ENCODE measurements at regions not wholly inside any gene's neighbourhood (a gene's known extent, or its start where the extent isn't known, plus 50 kb on each side); places are given as distances from the start of the nearest gene placed in this dataset.
"Not testable (repeated sequence)": the region's sequence is repeated elsewhere in the genome, so short reads cannot be mapped to it uniquely, and the experiment has no call there.

DNA sequence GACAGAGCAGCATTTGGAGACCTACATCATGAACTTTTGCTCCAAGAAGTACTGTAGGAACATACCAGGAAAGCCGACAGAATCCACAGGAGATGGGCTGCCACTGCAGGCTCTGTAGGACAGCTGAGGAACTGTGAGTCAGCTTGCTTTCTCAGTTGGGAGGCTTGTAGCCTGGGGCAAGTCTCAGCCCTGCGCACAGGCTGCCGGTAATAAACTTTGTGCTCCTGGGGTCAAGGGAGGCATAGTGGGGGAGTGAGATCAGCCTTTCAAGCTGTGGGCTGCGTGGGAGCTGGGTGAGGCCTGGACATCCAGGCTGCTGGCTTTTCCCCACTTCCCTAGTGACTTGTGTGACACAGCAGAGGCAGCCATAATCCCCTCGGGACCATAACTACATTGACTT is 718.0 kb upstream of the CDH10 start:
- DNase-seq = no peak

DNA sequence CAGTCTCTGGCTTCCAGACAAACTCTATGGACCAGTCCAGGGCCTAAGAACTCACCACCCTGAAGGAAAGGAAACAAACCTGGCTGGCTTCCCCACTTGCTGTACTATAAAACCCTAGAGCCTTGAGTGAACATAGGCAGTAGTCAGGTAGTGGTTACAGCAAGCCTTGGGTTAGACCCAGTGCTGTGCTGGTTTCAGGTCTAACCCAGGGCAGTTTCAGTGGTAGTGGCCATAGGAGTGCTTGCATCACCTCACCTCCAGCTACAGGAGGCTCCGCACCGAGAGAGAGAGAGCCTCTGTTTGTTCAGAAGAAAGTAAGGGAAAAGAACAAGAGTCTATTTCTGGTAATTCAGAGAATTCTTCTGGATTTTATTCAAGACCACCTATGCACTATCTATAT is 714.1 kb upstream of the CDH10 start:
- no peak for DNase-seq

DNA sequence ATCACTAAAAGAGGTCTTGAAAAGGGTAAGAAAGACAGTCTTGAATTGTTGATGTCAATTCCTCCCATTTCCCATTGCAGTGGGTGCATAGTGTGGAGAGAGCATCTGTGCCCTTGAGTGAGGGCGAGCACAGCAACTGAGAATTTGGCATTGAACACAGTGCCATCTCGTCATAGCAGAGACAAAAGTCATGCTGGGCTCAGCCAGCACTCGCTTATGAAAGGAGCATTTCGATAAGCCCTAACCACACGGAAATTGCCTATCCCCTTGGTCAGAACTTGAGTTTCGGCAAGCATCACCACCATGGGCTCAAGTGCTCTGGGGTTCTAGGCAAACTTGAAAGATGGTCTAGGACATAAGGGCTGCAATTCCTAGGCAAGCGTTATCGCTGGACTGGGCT is 712.8 kb upstream of the CDH10 start:
- DNase-seq = no peak

DNA sequence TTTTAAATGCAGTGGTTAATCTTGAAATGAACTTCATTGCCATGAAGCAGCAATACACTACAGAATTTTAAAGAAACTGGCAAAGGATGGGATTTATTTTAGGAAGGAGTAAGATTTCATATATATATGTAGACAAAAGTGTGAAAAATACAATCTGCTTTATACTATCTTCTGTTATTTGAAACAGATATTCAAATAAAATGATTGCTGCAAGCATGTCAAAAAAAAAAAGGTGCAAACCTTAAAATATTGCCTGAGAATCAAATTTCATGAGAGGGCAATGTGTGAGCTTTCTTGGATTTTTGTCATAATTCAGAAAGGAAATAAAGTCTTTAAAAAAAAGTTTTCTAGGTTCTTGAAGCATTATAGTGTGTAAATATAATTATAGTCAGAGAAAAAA is 705.0 kb upstream of the CDH10 start:
- no peak for DNase-seq

DNA sequence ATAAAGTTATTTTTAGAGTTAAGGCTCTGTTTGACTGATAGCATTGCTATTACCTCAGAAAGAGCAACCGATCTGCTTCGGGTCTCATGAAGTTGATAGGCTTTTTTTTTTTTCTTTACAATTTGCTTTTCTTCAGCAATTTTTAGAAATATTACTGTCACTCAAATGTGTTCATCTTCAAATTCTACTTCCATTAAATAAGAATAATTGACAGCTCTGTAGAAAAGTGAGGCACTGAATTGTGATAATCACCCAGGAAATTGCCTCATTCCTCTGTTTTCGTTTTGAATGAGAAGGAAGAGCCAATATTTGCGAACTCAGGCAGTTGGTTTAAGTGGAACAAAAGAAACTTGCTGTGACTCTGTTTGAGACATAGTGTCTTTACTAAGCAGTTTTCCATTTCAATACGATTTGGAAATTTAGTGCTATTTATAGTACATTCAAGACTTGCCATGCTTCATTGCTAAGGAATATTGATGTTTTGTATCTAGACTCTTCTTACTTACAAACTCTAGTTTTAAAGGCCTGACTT is 700.5 kb upstream of the CDH10 start:
- DNase-seq = no peak

DNA sequence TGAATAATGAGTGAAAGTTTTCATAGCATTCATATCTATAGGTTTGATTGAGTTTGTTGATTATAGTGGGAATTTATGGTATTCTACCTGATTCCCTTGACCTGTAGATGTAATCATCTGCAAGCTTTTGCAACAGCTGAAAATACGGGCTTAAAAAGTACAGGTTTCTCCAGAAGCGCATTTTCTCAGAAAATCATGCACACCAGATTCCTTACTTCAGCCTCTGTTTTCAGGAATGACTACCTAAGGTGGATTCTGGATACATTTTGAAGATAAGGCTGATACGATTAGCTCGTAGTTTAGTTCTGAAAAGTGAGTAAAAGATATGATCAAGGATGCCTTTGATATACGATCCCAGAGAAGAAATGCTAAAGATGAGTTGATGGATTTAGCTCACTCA is 694.8 kb upstream of the CDH10 start:
- DNase-seq = no peak

DNA sequence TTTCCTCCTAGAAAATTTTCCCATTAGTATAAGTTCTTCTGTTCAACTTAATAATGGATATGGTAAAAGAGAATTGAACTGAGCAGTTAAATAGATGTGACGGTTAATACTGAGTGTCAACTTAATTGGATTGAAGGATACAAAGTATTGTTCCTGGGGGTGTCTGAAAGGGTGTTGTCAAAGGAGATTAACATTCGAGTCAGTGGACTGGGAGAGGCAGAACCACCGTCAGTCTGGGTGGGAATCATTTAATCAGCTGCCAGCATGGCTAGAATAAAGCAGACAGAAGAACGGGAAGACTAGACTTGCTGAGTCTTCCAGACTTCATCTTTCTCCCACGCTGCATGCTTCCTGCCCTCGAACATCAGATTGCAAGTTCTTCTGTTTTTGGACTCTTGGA is 689.6 kb upstream of the CDH10 start:
- no peak for DNase-seq

DNA sequence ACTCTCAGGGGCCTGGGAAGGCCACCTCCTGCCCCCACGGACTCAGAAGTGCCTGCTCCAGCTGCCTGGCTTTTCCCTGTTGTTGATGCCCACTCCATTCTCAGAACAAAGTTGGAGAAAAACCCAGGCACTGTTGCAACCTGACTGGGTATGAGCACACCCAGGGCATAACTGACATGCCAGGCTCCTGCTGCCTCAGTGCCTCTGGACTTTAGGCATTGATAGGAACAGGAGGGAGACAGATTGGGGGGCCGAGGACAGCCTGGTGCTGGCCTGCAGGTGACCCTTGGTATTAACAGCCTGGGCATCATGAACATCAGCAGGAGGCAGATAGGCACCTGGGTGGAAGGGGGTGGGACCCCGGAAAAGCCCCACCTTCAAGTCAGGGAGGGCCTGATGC is 685.9 kb upstream of the CDH10 start:
- no peak for DNase-seq

DNA sequence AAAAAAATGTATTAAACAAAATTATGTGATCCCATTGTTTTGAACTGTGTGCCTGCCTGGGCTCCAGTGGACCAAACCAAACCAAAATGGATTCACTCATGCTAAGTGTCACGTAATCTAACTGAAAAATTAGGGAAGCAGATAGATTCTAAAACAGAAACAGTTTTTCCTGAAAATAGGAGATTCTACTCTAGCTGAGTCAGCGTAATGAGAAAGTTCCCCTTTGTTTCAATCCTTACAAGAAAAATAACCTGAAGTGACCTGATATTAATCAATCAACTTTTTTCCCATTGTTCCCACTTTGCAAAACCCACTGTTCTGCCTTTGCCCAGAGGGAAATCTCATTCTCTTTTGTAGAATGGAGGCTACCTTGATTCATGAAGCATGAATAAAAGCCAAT is 682.4 kb upstream of the CDH10 start:
- no peak for DNase-seq

DNA sequence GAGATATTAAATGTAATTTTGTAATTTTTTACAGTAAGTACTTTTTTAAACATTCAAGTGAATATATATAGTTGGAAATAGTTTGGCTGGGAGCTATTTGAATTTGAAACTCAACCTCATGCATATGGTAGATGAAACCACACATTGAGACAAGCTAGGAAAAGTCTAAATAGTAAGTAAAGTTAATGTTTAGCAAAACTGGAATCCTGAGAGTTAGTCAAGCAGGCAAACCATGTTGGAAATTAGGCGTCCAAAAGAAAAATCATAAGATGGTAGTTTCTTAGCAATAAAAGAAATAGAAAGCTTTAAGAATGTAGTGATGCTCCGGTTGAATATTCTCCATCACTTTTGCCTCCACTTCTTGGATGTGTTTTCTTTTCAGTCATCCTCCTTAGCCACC is 657.1 kb upstream of the CDH10 start:
- no peak for DNase-seq

DNA sequence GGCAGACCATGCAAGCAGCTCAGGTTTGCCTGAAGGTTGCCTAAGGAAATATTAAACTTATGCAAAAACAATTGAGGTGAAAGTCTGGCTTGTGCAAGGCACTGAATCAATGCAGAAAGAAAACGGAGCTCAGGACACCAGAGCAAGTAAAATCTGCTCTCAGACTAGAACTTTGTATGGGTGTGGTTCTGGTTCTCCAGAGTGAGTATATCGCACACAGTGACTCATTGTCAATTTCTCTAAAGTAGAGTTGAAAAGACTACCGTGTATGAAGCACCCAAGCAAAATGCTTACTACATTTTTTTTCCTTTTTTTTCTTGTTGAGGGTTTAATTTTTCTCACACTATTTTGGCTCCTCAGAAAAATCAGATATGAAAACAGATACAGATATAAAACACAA is 650.3 kb upstream of the CDH10 start:
- DNase-seq = no peak

DNA sequence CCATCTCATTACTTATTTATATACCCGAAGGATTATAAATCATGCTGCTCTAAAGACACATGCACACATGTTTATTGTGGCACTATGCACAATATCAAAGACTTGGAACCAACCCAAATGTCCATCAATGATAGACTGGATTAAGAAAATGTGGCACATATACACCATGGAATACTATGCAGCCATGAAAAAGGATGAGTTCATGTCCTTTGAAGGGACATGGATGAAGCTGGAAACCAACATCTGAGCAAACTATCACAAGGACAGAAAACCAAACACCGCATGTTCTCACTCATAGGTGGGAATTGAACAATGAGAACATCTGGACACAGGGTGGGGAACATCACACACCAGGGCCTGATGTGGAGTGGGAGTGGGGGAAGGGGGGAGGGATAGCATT is 645.0 kb upstream of the CDH10 start:
- not testable (repeated sequence) for DNase-seq

DNA sequence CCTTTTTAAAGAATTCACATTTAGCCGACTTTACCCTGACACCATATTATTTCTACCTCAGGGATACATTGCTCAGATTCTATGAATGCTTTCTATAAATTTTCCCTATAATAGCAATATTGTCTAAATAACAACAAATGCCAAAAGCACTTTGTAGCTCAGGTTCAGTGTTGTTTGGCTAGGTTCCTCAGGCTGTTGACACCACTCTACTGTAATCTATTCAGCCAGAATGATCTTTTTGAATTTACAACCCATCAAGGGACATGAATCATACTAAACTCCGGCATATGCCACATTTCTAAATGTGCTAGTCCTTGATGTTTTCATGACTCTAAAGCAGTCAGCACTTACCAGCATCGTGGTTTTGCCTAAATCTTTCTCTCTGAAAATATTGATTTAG is 641.5 kb upstream of the CDH10 start:
- no peak for DNase-seq

DNA sequence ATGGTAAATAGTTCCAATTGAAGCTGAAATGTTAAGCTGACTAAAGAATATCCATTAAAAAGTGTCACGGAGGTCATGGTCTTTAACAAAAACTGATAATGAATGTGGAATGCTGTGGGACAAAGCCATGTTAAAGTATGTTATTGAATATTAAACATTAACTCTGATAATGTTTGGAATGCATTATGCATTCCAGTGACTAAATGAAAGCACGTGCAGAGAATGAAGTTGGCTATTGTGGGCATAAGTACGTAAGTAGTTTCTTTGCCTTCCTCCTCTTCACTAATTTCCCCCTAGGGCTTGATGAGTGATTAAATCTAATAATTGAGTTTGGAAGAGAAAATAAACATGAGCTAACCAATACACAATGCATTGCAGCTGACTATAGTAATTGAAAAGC is 640.4 kb upstream of the CDH10 start:
- DNase-seq = no peak

DNA sequence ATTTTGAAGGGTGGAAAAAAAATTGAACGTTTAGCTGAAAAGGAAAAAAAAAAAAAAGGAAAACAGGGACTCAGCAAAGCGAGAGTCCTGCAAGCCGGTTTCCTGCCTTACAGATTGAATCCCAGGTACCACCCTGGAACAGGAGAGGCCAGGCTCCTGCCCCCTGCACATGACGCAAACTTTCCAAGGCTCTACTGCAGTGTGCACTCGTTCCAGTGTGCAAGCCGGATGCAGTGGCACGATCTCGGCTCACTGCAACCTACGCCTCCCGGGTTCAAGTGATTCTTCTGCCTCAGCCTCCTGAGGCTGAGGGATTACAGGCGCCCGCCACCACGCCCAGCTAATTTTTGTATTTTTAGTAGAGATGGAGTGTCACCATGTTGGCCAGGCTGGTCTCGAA is 618.7 kb upstream of the CDH10 start:
- not testable (repeated sequence) for DNase-seq

DNA sequence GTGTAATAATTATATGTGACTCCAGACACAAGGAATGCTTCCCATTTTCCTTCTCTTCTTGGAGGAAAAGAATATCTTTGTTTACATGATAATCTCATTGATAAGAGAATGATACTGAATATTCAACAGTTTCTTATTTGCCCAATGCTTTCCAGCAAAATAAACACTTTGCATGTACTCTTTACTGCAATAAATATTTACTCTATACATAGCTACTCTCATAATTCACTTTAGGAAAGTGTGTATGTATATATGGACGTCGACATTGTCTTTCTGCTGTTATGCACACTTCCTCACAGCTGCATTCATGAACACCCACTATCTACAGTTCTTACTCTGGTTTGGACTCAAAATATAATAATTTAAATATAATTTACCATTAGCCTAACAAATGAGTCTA is 617.4 kb upstream of the CDH10 start:
- DNase-seq = no peak

DNA sequence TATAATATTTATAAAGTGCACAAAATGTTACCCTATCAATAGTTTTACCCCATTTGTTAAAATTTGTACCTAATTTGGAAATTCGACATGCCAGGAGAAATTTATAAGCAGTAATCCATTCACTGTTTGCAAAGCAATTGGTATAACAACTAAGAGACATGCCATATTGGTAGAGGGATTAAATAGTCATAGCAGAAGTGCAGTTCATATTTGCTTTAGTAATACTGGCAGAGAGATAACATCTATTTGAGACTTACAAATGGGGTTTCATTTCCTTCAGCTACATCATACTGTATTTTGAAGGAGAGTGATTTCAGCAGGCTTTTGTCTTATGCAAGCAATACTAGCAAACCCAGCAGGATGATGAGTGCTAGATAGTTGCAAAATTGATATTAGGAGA is 610.4 kb upstream of the CDH10 start:
- no peak for DNase-seq

DNA sequence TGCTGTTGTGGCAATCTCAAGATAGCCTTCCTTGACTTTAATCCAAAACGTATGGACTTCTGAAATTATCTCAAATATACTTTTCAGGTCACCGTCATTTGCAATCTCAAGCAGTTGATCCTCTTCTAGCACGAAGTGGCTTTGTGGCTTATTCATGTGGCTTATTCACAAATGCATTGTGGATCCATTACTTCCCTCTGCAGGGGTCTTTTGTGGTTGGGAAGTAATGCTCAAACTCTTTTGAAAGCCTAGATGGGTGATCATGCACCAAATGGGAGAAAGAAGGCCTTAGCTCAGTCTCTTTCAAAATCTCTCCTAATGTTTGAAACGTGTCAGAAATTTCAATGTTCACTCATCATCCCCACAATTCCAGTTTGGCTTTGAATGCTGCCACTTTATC is 597.2 kb upstream of the CDH10 start:
- no peak for DNase-seq

DNA sequence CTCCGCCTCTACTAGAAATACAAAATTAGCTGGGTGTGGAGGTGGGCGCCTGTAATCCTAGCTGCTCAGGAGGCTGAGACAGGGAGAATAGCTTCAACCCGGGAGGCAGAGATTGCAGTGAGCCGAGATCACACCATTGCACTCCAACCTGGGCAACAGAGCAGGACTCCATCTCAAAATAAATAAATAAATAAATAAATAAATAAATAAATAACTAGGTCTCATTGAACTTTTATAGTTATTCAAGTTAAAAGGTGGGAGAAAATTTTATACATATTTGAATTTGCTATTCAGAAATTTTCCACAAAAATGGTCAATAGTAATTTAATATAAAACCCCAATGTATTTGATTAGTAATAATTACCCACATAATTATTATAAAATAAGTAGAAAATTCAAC is 593.9 kb upstream of the CDH10 start:
- not testable (repeated sequence) for DNase-seq

DNA sequence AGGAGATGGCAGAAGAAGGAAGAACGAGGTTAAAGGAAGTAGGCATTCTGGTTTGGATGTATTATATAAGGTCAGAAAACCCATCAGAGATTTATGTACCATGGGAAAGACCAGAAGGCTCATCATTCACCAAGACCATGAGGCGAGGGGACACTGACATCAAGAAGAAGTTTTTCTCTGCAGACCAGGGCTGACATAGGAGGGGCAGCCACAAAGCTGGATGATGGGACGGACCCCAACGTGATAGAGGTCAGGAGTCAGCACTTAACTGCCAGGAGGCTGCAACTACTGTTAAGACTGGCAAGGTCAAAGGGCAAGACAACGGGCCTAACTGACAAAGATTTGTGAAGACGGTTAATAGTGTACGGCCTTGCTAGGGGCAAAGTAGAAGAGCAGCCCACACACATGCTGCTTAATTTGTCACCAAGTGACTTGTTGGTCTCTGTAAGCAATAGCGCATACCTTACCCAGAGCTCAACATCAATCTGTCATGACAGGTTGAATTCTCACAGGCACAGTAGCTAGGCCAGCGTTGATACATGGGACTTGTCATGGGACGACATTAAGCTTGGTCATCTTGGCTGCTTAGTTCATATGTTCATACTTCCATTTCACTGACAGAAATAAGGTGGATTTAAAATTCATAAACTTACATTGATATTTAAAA is 579.7 kb upstream of the CDH10 start:
- DNase-seq = no peak

DNA sequence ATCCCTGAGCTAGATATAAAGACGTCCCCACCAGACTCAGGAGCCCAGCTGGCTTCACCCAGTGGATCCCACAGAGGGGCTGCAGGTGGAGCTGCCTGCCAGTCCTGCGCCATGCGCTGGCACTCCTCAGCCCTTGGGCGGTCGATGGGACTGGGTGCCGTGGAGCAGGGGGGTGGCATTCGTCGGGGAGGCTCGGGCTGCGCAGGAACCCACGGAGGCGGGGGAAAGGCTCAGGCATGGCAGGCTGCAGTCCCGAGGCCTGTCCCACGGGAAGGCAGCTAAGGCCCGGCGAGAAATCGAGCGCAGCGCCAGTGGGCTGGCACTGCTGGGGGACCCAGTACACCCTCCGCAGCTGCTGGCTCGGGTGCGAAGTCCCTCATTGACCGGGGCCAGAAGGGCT is 555.1 kb upstream of the CDH10 start:
- not testable (repeated sequence) for DNase-seq

DNA sequence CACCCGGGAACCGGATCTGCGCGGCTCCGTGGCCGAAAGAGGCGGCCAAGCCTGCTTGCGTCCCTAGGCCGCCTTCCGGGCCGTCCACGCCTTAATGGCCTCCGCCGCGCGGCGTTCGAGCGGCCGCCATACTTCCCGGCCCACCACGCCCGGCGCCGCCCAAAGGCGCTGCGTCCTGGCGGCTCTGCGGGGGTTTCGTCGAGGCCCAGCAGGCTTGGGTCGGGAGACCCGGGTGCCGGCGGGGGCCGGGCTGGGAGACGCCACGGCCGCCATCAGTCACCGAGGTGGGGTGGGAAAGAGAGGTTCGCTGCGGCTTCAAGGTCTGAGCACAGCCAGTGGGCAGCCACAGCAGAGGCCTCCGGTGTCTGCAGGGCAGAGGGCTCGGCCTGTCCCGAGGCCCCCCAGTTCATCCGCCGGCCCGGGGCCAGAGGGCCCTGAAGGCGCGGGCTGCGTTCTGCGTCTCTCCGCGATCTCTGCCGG is 545.8 kb upstream of the CDH10 start:
- no peak for DNase-seq

DNA sequence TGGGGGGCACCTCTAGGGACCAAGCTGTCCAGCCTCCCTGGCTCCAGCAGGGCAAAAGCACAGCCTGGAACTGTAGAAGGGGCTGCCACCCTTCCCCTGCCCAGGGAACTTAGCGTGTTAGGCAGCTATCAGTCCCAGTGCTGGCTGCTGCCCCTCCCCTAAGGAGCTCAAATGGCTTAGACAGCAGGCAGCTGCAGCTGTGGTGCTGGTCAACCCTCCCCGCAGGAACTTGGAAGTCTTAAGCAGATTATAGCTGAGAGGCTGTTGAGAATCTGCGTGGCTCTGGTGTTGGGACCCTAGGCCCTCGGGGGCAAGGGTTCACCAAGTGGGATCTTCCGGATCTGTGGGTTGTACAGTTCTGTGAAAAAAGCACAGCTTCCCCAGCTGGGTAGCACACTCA is 536.5 kb upstream of the CDH10 start:
- no peak for DNase-seq

DNA sequence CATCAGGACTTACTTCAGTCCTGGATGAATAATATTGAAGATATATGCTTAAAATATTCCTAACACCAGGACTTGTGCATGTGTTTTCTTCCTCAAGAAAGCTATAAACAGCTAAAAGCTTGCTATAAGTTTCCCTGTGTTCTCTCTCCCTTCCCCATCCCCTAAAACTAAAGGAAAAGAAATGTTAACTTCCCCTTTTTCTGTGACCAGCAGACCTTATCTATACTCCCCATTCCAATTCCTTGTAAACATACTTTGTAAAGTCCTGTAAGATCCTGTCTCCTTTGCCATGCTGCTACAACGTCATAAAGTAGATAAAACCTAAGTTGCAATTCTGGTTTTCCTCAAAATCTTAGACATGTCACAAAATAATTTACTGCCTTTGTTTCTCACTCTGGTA is 517.8 kb upstream of the CDH10 start:
- DNase-seq = not testable (repeated sequence)

DNA sequence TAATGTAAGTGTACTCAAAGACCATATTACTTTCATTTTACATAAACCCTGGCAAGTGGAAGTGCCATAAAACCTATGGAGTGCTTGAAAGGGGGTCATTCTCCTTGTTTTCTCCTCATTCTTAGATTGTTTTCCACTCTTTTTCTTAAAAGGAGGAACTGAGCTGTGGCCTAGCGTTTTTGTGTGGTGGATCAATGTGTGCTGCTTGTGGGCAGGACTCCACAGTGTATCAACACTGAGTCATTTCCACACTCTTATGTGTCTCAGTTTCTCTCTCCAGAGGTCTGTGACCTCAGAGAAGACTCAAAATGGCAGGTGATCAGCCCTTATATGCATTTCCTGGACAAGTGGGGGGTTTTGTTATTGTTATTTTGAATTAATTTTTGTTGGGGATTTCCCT is 516.1 kb upstream of the CDH10 start:
- DNase-seq = no peak
